ENCODE measurements at regions not wholly inside any gene's neighbourhood (a gene's known extent, or its start where the extent isn't known, plus 50 kb on each side); places are given as distances from the start of the nearest gene placed in this dataset.

DNA sequence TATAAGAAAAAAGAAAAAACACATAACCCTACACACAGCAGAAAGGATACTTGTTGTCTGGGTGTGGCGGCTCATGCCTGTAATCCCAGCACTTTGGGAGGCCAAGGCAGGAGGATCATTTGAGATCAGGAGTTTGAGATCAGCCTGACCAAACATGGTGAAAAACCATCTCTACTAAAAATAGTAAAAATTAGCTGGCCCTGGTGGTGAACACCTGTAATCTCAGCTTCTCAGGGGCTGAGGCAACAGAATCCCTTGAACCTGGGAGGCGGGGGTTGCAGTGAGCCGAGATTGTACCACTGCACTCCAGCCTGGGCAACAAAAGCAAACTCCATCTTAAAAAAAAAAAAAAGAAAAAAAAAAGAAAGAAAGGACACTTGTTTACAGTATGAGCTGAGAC lies 147.6 kb upstream of the PITX1 start:
- H3K27me3 ChIP-seq = no peaks in the 10 kb centered on the region
- TF ChIP-seq, protein P1, sequence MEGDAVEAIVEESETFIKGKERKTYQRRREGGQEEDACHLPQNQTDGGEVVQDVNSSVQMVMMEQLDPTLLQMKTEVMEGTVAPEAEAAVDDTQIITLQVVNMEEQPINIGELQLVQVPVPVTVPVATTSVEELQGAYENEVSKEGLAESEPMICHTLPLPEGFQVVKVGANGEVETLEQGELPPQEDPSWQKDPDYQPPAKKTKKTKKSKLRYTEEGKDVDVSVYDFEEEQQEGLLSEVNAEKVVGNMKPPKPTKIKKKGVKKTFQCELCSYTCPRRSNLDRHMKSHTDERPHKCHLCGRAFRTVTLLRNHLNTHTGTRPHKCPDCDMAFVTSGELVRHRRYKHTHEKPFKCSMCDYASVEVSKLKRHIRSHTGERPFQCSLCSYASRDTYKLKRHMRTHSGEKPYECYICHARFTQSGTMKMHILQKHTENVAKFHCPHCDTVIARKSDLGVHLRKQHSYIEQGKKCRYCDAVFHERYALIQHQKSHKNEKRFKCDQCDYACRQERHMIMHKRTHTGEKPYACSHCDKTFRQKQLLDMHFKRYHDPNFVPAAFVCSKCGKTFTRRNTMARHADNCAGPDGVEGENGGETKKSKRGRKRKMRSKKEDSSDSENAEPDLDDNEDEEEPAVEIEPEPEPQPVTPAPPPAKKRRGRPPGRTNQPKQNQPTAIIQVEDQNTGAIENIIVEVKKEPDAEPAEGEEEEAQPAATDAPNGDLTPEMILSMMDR (IDR thresholded peaks at IDR 0.05) = no peak

DNA sequence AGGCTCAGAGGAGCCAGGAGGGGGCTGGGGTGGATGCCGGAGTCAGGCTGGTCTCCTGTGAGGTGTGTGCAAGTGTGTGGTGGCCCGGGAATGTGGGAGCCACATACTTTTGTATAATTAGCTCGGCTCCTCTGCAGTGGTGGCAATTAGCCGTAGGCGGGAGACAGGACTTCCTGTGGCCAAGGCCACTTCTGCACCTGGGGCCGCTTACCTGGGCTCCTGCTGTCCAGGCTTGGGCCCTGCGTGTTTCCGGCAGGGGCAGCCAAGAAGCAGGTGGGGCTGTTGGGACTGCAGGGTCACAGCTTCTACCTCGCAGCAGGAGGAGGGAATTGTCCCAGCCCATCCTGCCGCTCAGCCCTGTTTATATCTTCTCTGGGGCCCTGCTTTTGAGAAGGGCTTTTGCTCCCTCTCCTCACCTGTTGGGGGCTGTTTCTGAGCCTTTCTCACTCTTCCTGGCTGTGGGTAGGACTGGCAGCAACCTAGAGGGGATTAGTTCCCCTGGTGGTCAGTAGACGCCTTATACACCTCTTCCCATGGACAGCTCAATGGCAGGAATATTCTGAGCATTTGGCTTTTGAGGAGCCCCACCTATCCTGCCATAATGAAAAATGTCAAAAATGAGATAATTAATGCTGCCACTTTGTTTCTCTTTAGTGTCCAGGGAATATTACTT lies 145.4 kb upstream of the PITX1 start:
- Histone ChIP-seq H3K36me3 (no peaks in the 10 kb centered on the region), H3K9me3 (no peaks in the 10 kb centered on the region), H3K27me3 (no peaks in the 10 kb centered on the region), H3K4me1 (no peaks in the 10 kb centered on the region), H3K27ac (no peak overlapping the region), H3K4me3 (no peak overlapping the region)
- peak; percentile 18 for DNase-seq (ENCODE audit: low spot score)
- TF ChIP-seq, protein P1 (IDR thresholded peaks at IDR 0.05) = no peak

More for the DNA sequence above, 147.6 kb upstream of the PITX1 start:
- Histone ChIP-seq H3K27ac (no peak overlapping the region), H3K4me3 (no peak overlapping the region), H3K4me1 (no peaks in the 10 kb centered on the region), H3K36me3 (no peaks in the 10 kb centered on the region), H3K9me3 (no peaks in the 10 kb centered on the region)
- DNase-seq (ENCODE audit: low spot score) = no peak

DNA sequence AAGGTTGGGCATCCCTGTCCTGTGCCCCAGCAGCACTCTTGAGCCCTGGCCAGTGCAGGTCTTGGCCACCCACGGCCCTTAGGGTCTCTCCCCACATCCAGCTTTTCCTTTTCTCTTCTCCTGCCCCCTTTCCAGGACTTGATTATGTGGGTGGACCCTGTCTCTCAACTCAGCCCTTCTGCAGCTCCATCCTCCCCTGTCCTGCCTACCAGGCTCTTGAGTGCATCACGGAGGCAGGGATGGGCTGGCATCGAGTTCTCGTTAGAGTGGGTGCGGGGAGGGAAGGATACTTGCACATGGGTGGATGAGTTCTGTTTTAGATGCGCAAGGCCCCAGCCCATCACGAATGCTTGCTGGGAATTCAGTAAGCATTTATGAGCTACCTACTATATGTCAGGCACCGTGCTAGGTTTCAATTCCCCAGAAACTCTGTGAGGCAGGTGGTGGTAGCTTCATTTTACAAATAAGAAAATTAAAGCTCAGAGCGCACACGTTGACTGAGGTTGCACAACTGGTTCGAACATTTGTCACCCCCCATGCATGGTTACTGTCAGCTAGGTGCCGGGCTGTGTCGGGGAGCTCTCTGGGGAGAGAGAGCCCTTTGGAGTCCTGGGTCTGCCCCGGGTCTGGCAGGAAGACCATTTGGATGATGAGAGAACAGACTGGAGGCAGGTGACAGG lies 144.6 kb upstream of the PITX1 start:
- DNase-seq (ENCODE audit: low spot score) = peak; percentile 50
- H3K27ac ChIP-seq = no peak overlapping the region
- no peaks in the 10 kb centered on the region for H3K36me3 ChIP-seq
- H3K27me3 ChIP-seq = no peaks in the 10 kb centered on the region
- TF ChIP-seq, protein P1 (IDR thresholded peaks at IDR 0.05) = no peak
- H3K4me1 ChIP-seq = no peaks in the 10 kb centered on the region
- H3K9me3 ChIP-seq = no peaks in the 10 kb centered on the region
- no peak overlapping the region for H3K4me3 ChIP-seq

DNA sequence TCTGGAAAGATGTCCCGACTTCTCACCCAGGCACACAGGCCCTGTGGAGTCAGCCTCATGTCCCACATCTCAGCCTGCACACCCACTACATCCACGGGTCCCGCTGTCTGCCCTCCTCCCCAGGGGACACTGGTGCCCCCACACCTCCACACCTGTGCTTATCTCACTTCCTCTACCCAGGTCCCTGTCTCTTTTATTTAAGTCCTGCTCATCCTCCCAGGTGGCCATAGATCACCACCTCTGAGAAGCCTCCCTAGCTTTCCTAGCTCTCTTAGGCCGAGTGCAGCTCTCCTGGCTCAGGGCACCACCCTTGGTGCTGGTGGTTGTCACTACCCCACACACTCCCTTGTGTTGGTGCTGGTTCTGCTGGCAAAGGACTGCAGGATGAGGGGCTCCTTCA lies 143.6 kb upstream of the PITX1 start:
- H3K9me3 ChIP-seq = no peaks in the 10 kb centered on the region
- no peak for DNase-seq (ENCODE audit: low spot score)
- H3K27ac ChIP-seq = no peak overlapping the region
- no peaks in the 10 kb centered on the region for H3K27me3 ChIP-seq
- no peak overlapping the region for H3K4me3 ChIP-seq
- TF ChIP-seq, protein P1 (IDR thresholded peaks at IDR 0.05) = no peak
- H3K4me1 ChIP-seq = no peaks in the 10 kb centered on the region
- H3K36me3 ChIP-seq = no peaks in the 10 kb centered on the region

DNA sequence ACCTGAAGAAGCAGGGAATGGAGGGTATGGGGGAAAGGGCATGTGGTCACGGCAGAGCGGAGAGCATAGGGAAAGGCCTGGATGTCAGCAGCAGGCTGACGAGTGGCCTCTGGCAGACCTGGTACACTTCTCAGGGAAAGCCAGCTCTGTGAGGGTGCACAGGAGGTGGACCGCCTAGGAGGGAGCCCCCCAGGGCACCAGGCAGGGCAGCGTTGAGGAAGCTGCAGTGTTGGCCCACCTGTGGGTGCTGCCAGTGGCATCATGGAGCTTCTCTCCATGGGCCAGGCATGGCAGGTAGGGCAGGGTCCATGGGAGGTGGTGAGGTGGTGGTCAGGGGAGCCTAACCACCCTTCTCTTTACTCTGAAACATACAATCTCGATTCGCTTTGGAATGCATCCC lies 143.0 kb upstream of the PITX1 start:
- H3K36me3 ChIP-seq = no peaks in the 10 kb centered on the region
- DNase-seq (ENCODE audit: low spot score) = peak; percentile 30
- TF ChIP-seq, protein P1 (IDR thresholded peaks at IDR 0.05) = no peak
- H3K27ac ChIP-seq = no peak overlapping the region
- H3K27me3 ChIP-seq = no peaks in the 10 kb centered on the region
- no peaks in the 10 kb centered on the region for H3K9me3 ChIP-seq
- no peaks in the 10 kb centered on the region for H3K4me1 ChIP-seq
- no peak overlapping the region for H3K4me3 ChIP-seq

Measured in right atrium auricular region (tissue), 2 donors.